Uterus (tissue), 2 donors: ENCODE measurements at regions not wholly inside any gene's neighbourhood (a gene's known extent, or its start where the extent isn't known, plus 50 kb on each side); places are given as distances from the start of the nearest gene placed in this dataset.

Experiments
- CTCF ChIP-seq, 4 experiments: fragments of 200-600 bp in 2 of 4; fragments of 450-650 bp in 2 of 4; sonication (generic) in 2 of 4; IDR thresholded peaks; one replicate each; pipeline ENCODE4 v1.5.1; 2016 to 2019; ENCODE audit warnings: antibody characterized with exemption in 4 of 4, mild to moderate bottlenecking in 2 of 4, moderate library complexity in 1 of 4
- POLR2A ChIP-seq, 2 donors: fragments of 450-650 bp; IDR thresholded peaks; one replicate each; pipeline ENCODE4 v1.6.1; 2016; ENCODE audit warnings: antibody characterized with exemption in 2 of 2, mild to moderate bottlenecking in 1 of 2, moderate library complexity in 1 of 2

- TF ChIP-seq CTCF (IDR thresholded peaks at IDR 0.05) (no peak), POLR2A (IDR thresholded peaks at IDR 0.05) (no peak)
Measured at GRCh38 chr17:12489325-12489724, 176.4 kb upstream of the MYOCD start.
